Suprapubic skin (tissue), 3 donors: ENCODE measurements at regions not wholly inside any gene's neighbourhood (a gene's known extent, or its start where the extent isn't known, plus 50 kb on each side); places are given as distances from the start of the nearest gene placed in this dataset.

ENCODE experiments used
- POLR2AphosphoS5 ChIP-seq, 3 donors: sonication (generic); formaldehyde crosslinking; IDR thresholded peaks; one replicate each; pipeline ENCODE4 v1.6.1; 2017; ENCODE audit warnings: antibody characterized with exemption in 3 of 3
- TF ChIP-seq, protein P1 (sequence below), 2 donors: fragments of 200-600 bp in 1 of 2; fragments of 450-650 bp in 1 of 2; sonication (generic) in 1 of 2; IDR thresholded peaks; one replicate each; pipeline ENCODE4 v1.5.1; 2016 to 2019; ENCODE audit warnings: antibody characterized with exemption in 2 of 2, mild to moderate bottlenecking in 1 of 2, moderate library complexity in 1 of 2

DNA sequence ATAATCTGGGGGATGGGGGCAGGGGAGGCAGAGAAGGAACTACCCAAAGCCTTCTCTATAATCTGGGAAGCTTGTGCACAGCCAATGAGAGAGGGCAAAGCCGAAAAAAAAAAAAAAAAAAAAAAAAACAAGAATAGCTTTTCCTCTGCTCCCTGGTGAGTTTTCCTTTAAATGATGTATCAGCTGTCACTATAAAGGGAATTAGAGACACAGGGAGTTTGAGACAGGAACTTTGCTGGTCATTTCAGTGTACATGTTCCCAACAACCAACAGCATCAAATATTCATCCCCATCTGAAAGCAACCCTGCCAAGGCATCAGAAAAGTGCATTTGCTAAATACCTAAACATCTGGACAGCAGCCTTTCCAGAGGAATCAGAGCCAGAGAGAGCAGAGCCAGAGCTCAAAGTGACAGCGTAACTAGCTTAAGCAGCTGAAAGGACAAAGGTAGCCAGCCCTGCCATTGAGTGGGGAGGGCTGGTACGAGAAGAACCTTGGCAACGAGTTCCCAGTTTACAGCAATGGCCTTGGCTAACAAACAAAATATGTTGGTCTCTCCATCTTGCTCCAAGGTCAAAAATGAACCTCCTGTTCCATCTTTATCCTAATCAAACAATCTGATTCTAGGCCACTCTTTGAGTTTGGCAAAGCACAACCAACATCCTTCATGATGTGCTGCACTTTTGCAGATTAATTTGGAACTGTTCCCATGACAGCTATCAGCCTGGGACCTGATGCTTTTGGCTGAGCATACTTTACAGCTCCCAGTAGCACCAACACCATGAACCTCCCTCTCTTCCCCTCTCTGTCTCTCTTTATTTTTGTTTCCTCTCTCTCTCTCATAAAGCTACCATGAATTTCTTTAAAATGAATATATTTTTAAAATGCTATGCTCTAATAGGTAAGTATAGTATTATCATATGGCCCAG lies 143.7 kb upstream of the GNAO1 start:
- TF ChIP-seq, protein P1, sequence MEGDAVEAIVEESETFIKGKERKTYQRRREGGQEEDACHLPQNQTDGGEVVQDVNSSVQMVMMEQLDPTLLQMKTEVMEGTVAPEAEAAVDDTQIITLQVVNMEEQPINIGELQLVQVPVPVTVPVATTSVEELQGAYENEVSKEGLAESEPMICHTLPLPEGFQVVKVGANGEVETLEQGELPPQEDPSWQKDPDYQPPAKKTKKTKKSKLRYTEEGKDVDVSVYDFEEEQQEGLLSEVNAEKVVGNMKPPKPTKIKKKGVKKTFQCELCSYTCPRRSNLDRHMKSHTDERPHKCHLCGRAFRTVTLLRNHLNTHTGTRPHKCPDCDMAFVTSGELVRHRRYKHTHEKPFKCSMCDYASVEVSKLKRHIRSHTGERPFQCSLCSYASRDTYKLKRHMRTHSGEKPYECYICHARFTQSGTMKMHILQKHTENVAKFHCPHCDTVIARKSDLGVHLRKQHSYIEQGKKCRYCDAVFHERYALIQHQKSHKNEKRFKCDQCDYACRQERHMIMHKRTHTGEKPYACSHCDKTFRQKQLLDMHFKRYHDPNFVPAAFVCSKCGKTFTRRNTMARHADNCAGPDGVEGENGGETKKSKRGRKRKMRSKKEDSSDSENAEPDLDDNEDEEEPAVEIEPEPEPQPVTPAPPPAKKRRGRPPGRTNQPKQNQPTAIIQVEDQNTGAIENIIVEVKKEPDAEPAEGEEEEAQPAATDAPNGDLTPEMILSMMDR (IDR thresholded peaks at IDR 0.05) = no peak
- no peak for TF ChIP-seq POLR2AphosphoS5 (IDR thresholded peaks at IDR 0.05)
